Epithelial cell of proximal tubule (primary cell): ENCODE measurements at regions not wholly inside any gene's neighbourhood (a gene's known extent, or its start where the extent isn't known, plus 50 kb on each side); places are given as distances from the start of the nearest gene placed in this dataset.
"Not testable (repeated sequence)": the region's sequence is repeated elsewhere in the genome, so short reads cannot be mapped to it uniquely, and the experiment has no call there.

Experiments used
- DNase-seq: peaks from one replicate; pipeline ENCODE4 v3.0.0-alpha.2; 2011; ENCODE audit warnings: low read depth
- H3K4me3 ChIP-seq: 2 replicates; pipeline ENCODE4 v1.5.1; 2011; ENCODE audit warnings: low read depth, mild to moderate bottlenecking, low read length
- CTCF ChIP-seq: conservative IDR thresholded peaks from 2 replicates; pipeline ENCODE4 v1.5.1; 2012; ENCODE audit warnings: low read depth, mild to moderate bottlenecking, low read length

- H3K4me3 ChIP-seq, result no peak overlapping the region
- DNase-seq, result no peak
- no peak for TF ChIP-seq CTCF
Measured at GRCh38 chr1:187566354-187566753, 737.6 kb downstream of the PLA2G4A start.

- TF ChIP-seq CTCF, result no peak
- H3K4me3 ChIP-seq, result no peak overlapping the region
- no peak for DNase-seq
Measured at GRCh38 chr1:187568067-187568466, 739.3 kb downstream of the PLA2G4A start.

- TF ChIP-seq CTCF, result no peak
- DNase-seq, result no peak
- no peak overlapping the region for H3K4me3 ChIP-seq
Measured at GRCh38 chr1:187570166-187570565, 741.4 kb downstream of the PLA2G4A start.

- no peak overlapping the region for H3K4me3 ChIP-seq
- no peak for DNase-seq
- TF ChIP-seq CTCF, result no peak
Measured at GRCh38 chr1:187577610-187578009, 748.9 kb downstream of the PLA2G4A start.

- H3K4me3 ChIP-seq, result no peak overlapping the region
- DNase-seq, result no peak
- no peak for TF ChIP-seq CTCF
Measured at GRCh38 chr1:187588917-187589316, 760.2 kb downstream of the PLA2G4A start.

GRCh38 chr1:187605736-187606135 is 777.0 kb downstream of the PLA2G4A start:
- no peak for DNase-seq
- no peak overlapping the region for H3K4me3 ChIP-seq
- TF ChIP-seq CTCF, result no peak

- DNase-seq, H3K4me3 ChIP-seq: not testable (repeated sequence)
Measured at GRCh38 chr1:187615853-187616735, 787.3 kb downstream of the PLA2G4A start.

- not testable (repeated sequence) for DNase-seq, H3K4me3 ChIP-seq
Measured at GRCh38 chr1:187616830-187617229, 788.1 kb downstream of the PLA2G4A start.
